ENCODE measurements at regions not wholly inside any gene's neighbourhood (a gene's known extent, or its start where the extent isn't known, plus 50 kb on each side); places are given as distances from the start of the nearest gene placed in this dataset.

DNA sequence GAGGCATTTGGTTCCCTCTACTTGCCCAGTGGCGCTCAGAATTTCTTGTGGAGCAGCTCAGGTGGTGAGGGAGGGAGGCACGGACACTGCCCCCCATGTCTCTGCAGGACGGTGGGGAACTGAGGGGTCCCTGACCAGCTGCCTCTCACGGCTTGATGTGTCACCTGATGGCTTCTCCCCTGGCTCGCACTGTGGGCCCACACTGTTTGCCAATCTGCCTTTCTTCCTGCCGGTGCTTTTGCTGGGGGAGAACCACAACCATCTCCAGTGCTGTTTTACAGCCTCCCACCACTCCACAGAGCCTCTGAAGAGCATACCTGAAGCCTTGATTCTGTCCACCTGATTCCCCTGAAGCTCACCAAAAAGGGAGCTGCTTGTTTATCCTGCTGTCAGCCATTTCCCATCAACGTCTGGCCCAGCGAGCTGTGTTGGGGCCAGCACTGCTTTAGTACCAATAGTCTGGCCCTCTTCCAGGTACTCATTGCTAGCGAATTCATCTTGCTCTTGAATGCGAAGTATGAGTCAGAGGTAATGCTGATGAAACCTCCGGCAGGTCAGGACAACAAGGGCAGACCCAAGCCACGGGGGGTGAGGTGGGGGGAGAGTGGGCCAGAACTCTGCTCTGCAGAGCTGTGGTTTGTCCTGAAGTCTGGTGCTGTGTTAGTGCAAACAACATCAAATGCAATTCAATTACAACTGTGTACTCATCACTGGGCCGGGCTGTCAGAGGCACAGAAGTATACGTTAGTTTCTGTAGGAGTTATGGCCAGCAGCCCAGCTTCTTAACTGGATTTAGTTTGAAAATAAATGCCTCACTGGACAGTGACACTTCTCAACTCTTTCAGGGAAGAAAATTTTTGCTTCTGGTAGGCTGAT lies 208.3 kb upstream of the JADE1 start (continued):
- 0 out of 2 replicates have a peak, but pooled peaks have one; percentile 14 for TF ChIP-seq JUNB (CRISPR knock-in tag; conservative IDR thresholded peaks at IDR 0.05)
- TF ChIP-seq KAT7 (CRISPR knock-in tag; IDR thresholded peaks at IDR 0.05; ENCODE audit: borderline replicate concordance), result no peak
- TF ChIP-seq, protein P1, sequence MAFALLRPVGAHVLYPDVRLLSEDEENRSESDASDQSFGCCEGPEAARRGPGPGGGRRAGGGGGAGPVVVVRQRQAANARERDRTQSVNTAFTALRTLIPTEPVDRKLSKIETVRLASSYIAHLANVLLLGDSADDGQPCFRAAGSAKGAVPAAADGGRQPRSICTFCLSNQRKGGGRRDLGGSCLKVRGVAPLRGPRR (CRISPR knock-in tag; IDR thresholded peaks at IDR 0.05), result no peak
- TF ChIP-seq CHD4 (IDR thresholded peaks at IDR 0.05; ENCODE audit: insufficient read depth, insufficient replicate concordance, low read depth, low read length, poor library complexity, severe bottlenecking), result peak; percentile 6
- TF ChIP-seq ZNF76 (CRISPR knock-in tag; IDR thresholded peaks at IDR 0.05; ENCODE audit: borderline replicate concordance), result no peak
- TF ChIP-seq ZNF165 (CRISPR knock-in tag; IDR thresholded peaks at IDR 0.05; ENCODE audit: borderline replicate concordance), result no peak
- no peak for TF ChIP-seq ATF1 (CRISPR knock-in tag; IDR thresholded peaks at IDR 0.05)
- TF ChIP-seq ATF1 (tag; IDR thresholded peaks at IDR 0.05), result no peak
- TF ChIP-seq ZNF644 (tag; IDR thresholded peaks at IDR 0.05; ENCODE audit: low read depth), result no peak
- peak; percentile 56 for TF ChIP-seq NEUROD1 (IDR thresholded peaks at IDR 0.05; ENCODE audit: borderline replicate concordance, low read depth, low read length, partially characterized antibody)
- TF ChIP-seq, protein P2, sequence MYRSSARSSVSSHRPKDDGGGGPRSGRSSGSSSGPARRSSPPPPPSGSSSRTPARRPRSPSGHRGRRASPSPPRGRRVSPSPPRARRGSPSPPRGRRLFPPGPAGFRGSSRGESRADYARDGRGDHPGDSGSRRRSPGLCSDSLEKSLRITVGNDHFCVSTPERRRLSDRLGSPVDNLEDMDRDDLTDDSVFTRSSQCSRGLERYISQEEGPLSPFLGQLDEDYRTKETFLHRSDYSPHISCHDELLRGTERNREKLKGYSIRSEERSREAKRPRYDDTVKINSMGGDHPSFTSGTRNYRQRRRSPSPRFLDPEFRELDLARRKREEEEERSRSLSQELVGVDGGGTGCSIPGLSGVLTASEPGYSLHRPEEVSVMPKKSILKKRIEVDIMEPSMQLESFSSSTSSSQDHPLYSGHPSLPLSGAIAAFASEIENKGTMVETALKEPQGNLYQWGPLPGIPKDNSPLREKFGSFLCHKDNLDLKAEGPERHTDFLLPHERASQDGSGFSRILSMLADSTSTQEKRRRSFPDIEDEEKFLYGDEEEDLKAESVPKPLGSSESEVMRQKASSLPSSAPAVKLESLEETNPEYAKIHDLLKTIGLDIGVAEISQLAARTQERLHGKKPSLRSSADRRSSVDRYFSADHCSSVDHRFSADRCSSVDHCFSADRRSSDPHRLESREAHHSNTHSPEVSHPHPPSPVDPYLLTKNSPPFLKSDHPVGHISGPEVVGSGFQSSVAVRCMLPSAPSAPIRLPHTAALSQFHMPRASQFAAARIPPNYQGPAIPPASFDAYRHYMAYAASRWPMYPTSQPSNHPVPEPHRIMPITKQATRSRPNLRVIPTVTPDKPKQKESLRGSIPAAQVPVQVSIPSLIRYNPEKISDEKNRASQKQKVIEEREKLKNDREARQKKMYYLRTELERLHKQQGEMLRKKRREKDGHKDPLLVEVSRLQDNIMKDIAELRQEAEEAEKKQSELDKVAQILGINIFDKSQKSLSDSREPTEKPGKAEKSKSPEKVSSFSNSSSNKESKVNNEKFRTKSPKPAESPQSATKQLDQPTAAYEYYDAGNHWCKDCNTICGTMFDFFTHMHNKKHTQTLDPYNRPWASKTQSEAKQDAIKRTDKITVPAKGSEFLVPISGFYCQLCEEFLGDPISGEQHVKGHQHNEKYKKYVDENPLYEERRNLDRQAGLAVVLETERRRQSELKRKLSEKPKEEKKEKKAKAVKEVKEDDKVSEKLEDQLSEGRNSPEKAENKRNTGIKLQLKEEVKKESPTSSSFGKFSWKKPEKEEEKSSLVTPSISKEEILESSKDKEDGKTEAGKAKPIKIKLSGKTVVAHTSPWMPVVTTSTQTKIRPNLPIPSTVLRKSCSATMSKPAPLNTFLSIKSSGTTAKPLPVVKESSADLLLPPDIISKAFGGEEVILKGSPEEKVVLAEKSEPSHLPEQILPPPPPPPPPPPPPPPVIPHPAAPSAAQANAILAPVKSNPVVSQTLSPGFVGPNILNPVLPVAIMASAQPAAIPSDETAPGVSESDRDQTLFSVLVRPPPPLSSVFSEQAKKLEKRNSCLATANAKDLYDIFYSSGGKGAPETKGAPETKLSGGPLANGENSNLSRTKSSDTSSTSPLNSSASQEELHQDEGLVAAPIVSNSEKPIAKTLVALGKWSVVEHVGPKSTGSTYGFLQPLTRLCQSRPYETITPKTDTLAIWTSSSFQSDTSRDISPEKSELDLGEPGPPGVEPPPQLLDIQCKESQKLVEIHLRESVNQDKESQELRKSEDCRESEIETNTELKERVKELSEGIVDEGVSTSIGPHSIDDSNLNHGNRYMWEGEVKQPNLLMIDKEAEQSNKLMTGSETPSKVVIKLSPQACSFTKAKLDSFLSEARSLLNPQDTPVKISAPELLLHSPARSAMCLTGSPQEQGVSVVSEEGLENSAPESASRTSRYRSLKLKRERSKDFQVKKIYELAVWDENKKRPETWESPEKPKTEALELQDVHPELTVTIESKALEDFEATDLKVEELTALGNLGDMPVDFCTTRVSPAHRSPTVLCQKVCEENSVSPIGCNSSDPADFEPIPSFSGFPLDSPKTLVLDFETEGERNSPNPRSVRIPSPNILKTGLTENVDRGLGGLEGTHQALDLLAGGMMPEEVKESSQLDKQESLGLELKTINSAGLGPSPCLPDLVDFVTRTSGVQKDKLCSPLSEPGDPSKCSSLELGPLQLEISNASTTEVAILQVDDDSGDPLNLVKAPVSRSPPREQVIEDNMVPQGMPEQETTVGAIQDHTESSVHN (IDR thresholded peaks at IDR 0.05; ENCODE audit: borderline replicate concordance in 1 of 2, low read depth in 1 of 2), result peak in 1 of 2 experiments; percentile 90; a peak in 2 of 4 replicates
- peak; percentile 14; the same call in 1 of the 2 replicates for TF ChIP-seq PHF8 (IDR thresholded peaks at IDR 0.05; ENCODE audit: borderline replicate concordance, low read length)
- peak; percentile 99 for TF ChIP-seq JUND (IDR thresholded peaks at IDR 0.05; ENCODE audit: borderline replicate concordance, low read depth, low read length)
- peak; percentile 97; the same call in 2 of the 3 replicates for TF ChIP-seq JUND (tag; IDR thresholded peaks at IDR 0.05; ENCODE audit: borderline replicate concordance, low read depth, low read length)
- TF ChIP-seq, protein P3, sequence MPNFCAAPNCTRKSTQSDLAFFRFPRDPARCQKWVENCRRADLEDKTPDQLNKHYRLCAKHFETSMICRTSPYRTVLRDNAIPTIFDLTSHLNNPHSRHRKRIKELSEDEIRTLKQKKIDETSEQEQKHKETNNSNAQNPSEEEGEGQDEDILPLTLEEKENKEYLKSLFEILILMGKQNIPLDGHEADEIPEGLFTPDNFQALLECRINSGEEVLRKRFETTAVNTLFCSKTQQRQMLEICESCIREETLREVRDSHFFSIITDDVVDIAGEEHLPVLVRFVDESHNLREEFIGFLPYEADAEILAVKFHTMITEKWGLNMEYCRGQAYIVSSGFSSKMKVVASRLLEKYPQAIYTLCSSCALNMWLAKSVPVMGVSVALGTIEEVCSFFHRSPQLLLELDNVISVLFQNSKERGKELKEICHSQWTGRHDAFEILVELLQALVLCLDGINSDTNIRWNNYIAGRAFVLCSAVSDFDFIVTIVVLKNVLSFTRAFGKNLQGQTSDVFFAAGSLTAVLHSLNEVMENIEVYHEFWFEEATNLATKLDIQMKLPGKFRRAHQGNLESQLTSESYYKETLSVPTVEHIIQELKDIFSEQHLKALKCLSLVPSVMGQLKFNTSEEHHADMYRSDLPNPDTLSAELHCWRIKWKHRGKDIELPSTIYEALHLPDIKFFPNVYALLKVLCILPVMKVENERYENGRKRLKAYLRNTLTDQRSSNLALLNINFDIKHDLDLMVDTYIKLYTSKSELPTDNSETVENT (CRISPR knock-in tag; IDR thresholded peaks at IDR 0.05), result no peak
- TF ChIP-seq HDAC1 (IDR thresholded peaks at IDR 0.05), result peak in 1 of 2 experiments; percentile 66; a peak in 2 of 4 replicates
